Activated B cell treated with CpG ODN at 0.5 μM for 24 hours (primary cell): ENCODE measurements at regions not wholly inside any gene's neighbourhood (a gene's known extent, or its start where the extent isn't known, plus 50 kb on each side); places are given as distances from the start of the nearest gene placed in this dataset.

Experiments used
- ATAC-seq: fragments of 200-7000 bp; cut with Tn5 transposase; one replicate; pipeline ENCODE4 v1.10.0; 2021; ENCODE audit warnings: low read depth, mild to moderate bottlenecking, moderate library complexity
- CTCF ChIA-PET: fragments of 350-600 bp; sonication (Branson Sonifier 250); formaldehyde crosslinking; loops from one replicate; lab custom pipeline; 2021; ENCODE audit warnings: antibody characterized with exemption; lab: Charles Lee
- POLR2A ChIA-PET: fragments of 350-600 bp; sonication (Branson Sonifier 250); formaldehyde crosslinking; loops from one replicate; lab custom pipeline; 2021; ENCODE audit warnings: antibody characterized with exemption; lab: Charles Lee
- DNase-seq: peaks from one replicate; pipeline ENCODE4 v3.0.0; 2022
- H3K27ac Mint-ChIP-seq: one replicate; pipeline ENCODE4 v1.8.0; 2020; ENCODE audit warnings: mixed read lengths
- H3K27me3 Mint-ChIP-seq: one replicate; pipeline ENCODE4 v1.8.0; 2021; ENCODE audit warnings: mixed read lengths
- H3K36me3 Mint-ChIP-seq: one replicate; pipeline ENCODE4 v1.8.0; 2021; ENCODE audit warnings: low read depth, mixed read lengths
- H3K4me1 Mint-ChIP-seq: one replicate; pipeline ENCODE4 v1.8.0; 2021; ENCODE audit warnings: mixed read lengths
- H3K4me3 Mint-ChIP-seq: one replicate; pipeline ENCODE4 v1.8.0; 2020; ENCODE audit warnings: mild to moderate bottlenecking, mixed read lengths
- H3K9me3 Mint-ChIP-seq: one replicate; pipeline ENCODE4 v1.8.0; 2020; ENCODE audit warnings: mixed read lengths
- CTCF ChIP-seq: fragments of 200-600 bp; IDR thresholded peaks from one replicate; pipeline ENCODE4 v1.8.0; 2022; ENCODE audit warnings: antibody characterized with exemption, mild to moderate bottlenecking
- intact Hi-C: fragments of 100-400 bp; cut with micrococcal nuclease; formaldehyde crosslinking; loops from one replicate; pipeline ENCODE4 v1.15.1; 2024

GRCh38 chr10:78914060-78914378, 154.7 kb upstream of the ZMIZ1 start:
- POLR2A ChIA-PET, result no interaction called here
- TF ChIP-seq CTCF, result no peak
- Mint-ChIP-seq H3K4me1 (peaks cover 10% of the 10 kb centered on the region), H3K27ac (no peak overlapping the region), H3K36me3 (no peaks in the 10 kb centered on the region), H3K9me3 (no peaks in the 10 kb centered on the region), H3K4me3 (no peak overlapping the region), H3K27me3 (peaks cover 5% of the 10 kb centered on the region)
- DNase-seq (no peak), ATAC-seq (peak; percentile 14)
- CTCF ChIA-PET, result no interaction called here
- intact Hi-C loops, result no loop called here

- Mint-ChIP-seq H3K4me1 (peaks cover 10% of the 10 kb centered on the region), H3K27me3 (peaks cover 5% of the 10 kb centered on the region), H3K9me3 (no peaks in the 10 kb centered on the region), H3K36me3 (no peaks in the 10 kb centered on the region), H3K4me3 (no peak overlapping the region), H3K27ac (no peak overlapping the region)
- TF ChIP-seq CTCF, result no peak
- intact Hi-C loops, result no loop called here
- ChIA-PET CTCF (no interaction called here), POLR2A (no interaction called here)
- DNase-seq, result no peak
- no peak for ATAC-seq
These were observed 154.1 kb upstream of the ZMIZ1 start for GRCh38 chr10:78914502-78915189.

- peaks cover 10% of the 10 kb centered on the region for H3K4me1 Mint-ChIP-seq
- ChIA-PET POLR2A (no interaction called here), CTCF (no interaction called here)
- intact Hi-C loops, result no loop called here
- peaks cover 9% of the 10 kb centered on the region for H3K27me3 Mint-ChIP-seq
- no peak overlapping the region for H3K27ac Mint-ChIP-seq
- H3K9me3 Mint-ChIP-seq, result no peaks in the 10 kb centered on the region
- ATAC-seq, result no peak
- no peak overlapping the region for H3K4me3 Mint-ChIP-seq
- H3K36me3 Mint-ChIP-seq, result no peaks in the 10 kb centered on the region
- TF ChIP-seq CTCF, result no peak
- no peak for DNase-seq
These were observed 153.6 kb upstream of the ZMIZ1 start for GRCh38 chr10:78915190-78915518.

- Mint-ChIP-seq H3K4me1 (peaks cover 10% of the 10 kb centered on the region), H3K27ac (no peak overlapping the region), H3K36me3 (no peaks in the 10 kb centered on the region), H3K4me3 (no peak overlapping the region), H3K9me3 (no peaks in the 10 kb centered on the region), H3K27me3 (peaks cover 12% of the 10 kb centered on the region)
- TF ChIP-seq CTCF, result no peak
- ChIA-PET POLR2A (no interaction called here), CTCF (no interaction called here)
- ATAC-seq (no peak), DNase-seq (no peak)
- intact Hi-C loops, result no loop called here
These were observed 152.5 kb upstream of the ZMIZ1 start for GRCh38 chr10:78916227-78916626.

GRCh38 chr10:78919181-78919966, 149.4 kb upstream of the ZMIZ1 start:
- no peaks in the 10 kb centered on the region for H3K9me3 Mint-ChIP-seq
- H3K4me1 Mint-ChIP-seq, result peaks cover 7% of the 10 kb centered on the region
- ATAC-seq, result no peak
- no peaks in the 10 kb centered on the region for H3K36me3 Mint-ChIP-seq
- intact Hi-C loops, result no loop called here
- H3K27me3 Mint-ChIP-seq, result peaks cover 27% of the 10 kb centered on the region
- no peak for DNase-seq
- no peak overlapping the region for H3K4me3 Mint-ChIP-seq
- CTCF ChIA-PET, result no interaction called here
- POLR2A ChIA-PET, result no interaction called here
- H3K27ac Mint-ChIP-seq, result no peak overlapping the region
- TF ChIP-seq CTCF, result no peak
